B cell (primary cell): ENCODE measurements at regions not wholly inside any gene's neighbourhood (a gene's known extent, or its start where the extent isn't known, plus 50 kb on each side); places are given as distances from the start of the nearest gene placed in this dataset.

Experiments
- ATAC-seq: fragments of 200-7000 bp; cut with Tn5 transposase; one replicate; pipeline ENCODE4 v1.10.0; 2021; ENCODE audit warnings: low read depth, mild to moderate bottlenecking, moderate number of reproducible peaks, moderate library complexity
- CTCF ChIA-PET: fragments of 350-600 bp; sonication (Branson Sonifier 250); formaldehyde crosslinking; loops from one replicate; lab custom pipeline; 2021; ENCODE audit warnings: antibody characterized with exemption, inconsistent platforms; lab: Charles Lee
- POLR2A ChIA-PET: fragments of 350-600 bp; sonication (Branson Sonifier 250); formaldehyde crosslinking; loops from one replicate; lab custom pipeline; 2021; ENCODE audit warnings: antibody characterized with exemption; lab: Charles Lee
- DNase-seq: peaks from one replicate; pipeline ENCODE4 v3.0.0; 2013
- H2AFZ ChIP-seq: 2 replicates; pipeline ENCODE4 v1.6.1; 2012; ENCODE audit warnings: mild to moderate bottlenecking, low read depth, low read length; ENCODE audit not compliant: insufficient read depth, poor library complexity, severe bottlenecking
- H3K27ac ChIP-seq, 2 donors: 1 replicate in 1 of 2; 2 replicates in 1 of 2; pipeline ENCODE4 v1.5.1; 2012 to 2013; ENCODE audit warnings: low read length in 2 of 2, mild to moderate bottlenecking in 2 of 2, moderate library complexity in 1 of 2
- H3K27me3 ChIP-seq, 4 experiments: fragments of 200-600 bp in 1 of 4; sonication (generic) in 1 of 4; replicated peaks in 1 of 4; 1 replicate in 2 of 4; 2 replicates in 2 of 4; pipeline versions ENCODE4 v1.6.1 to v1.7.0; 2013 to 2016; ENCODE audit warnings: low read length in 3 of 4, mild to moderate bottlenecking in 2 of 4, mixed read lengths in 1 of 4, moderate library complexity in 1 of 4; ENCODE audit not compliant: insufficient read depth in 4 of 4, control insufficient read depth in 3 of 4; ENCODE audit errors: control extremely low read depth in 1 of 4
- H3K36me3 ChIP-seq, 2 experiments: replicated peaks in 1 of 2; 1 replicate in 1 of 2; 2 replicates in 1 of 2; pipeline versions ENCODE4 v1.6.1 to v1.7.1; 2013; ENCODE audit warnings: low read length in 1 of 2; ENCODE audit not compliant: insufficient read depth in 2 of 2, control insufficient read depth in 1 of 2; ENCODE audit errors: control extremely low read depth in 1 of 2, extremely low read depth in 1 of 2
- H3K4me1 ChIP-seq, 2 donors: fragments of 200-600 bp in 1 of 2; sonication (generic) in 1 of 2; 1 replicate in 1 of 2; 2 replicates in 1 of 2; pipeline versions ENCODE4 v1.5.1 to v1.6.1; 2013 to 2017; ENCODE audit warnings: low read length in 2 of 2; ENCODE audit not compliant: control insufficient read depth in 2 of 2, insufficient read depth in 2 of 2
- H3K4me2 ChIP-seq: replicated peaks from 2 replicates; pipeline ENCODE3; 2012; ENCODE audit warnings: mild to moderate bottlenecking, low read depth, low read length; ENCODE audit not compliant: poor library complexity, severe bottlenecking
- H3K4me3 ChIP-seq, 5 experiments: fragments of 200-600 bp in 1 of 5; sonication (generic) in 1 of 5; 1 replicate in 3 of 5; 2 replicates in 2 of 5; pipeline versions ENCODE4 v1.5.1 to v1.7.0; 2011 to 2016; ENCODE audit warnings: low read length in 4 of 5, mild to moderate bottlenecking in 4 of 5, low read depth in 2 of 5, control low read depth in 1 of 5, moderate library complexity in 1 of 5; ENCODE audit not compliant: insufficient read depth in 1 of 5; ENCODE audit errors: control extremely low read depth in 1 of 5, extremely low read depth in 1 of 5
- H3K79me2 ChIP-seq: fragments of 200-600 bp; sonication (generic); one replicate; pipeline ENCODE4 v1.6.0; 2016; ENCODE audit warnings: low read length; ENCODE audit not compliant: control insufficient read depth, insufficient read depth
- H3K9ac ChIP-seq: fragments of 200-600 bp; sonication (generic); 2 replicates; pipeline ENCODE4 v1.6.1; 2017; ENCODE audit warnings: mild to moderate bottlenecking, low read length, moderate library complexity
- H3K9me3 ChIP-seq, 3 donors: one replicate each; pipeline versions ENCODE4 v1.6.1 to v1.7.1; 2013; ENCODE audit warnings: low read length in 2 of 3; ENCODE audit not compliant: control insufficient read depth in 2 of 3, insufficient read depth in 1 of 3; ENCODE audit errors: control extremely low read depth in 1 of 3
- H4K20me1 ChIP-seq: 2 replicates; pipeline ENCODE4 v1.6.0; 2012; ENCODE audit warnings: mild to moderate bottlenecking, low read length; ENCODE audit not compliant: insufficient read depth, control insufficient read depth, poor library complexity, severe bottlenecking
- H3K27ac Mint-ChIP-seq: one replicate; pipeline ENCODE4 v1.8.0; 2021; ENCODE audit warnings: mixed read lengths
- H3K27me3 Mint-ChIP-seq: one replicate; pipeline ENCODE4 v1.8.0; 2021; ENCODE audit warnings: mixed read lengths
- H3K4me1 Mint-ChIP-seq: one replicate; pipeline ENCODE4 v1.8.0; 2021; ENCODE audit warnings: mixed read lengths
- H3K4me3 Mint-ChIP-seq: one replicate; pipeline ENCODE4 v1.8.0; 2021; ENCODE audit warnings: mixed read lengths
- H3K9me3 Mint-ChIP-seq: one replicate; pipeline ENCODE4 v1.8.0; 2022; ENCODE audit warnings: mixed read lengths; ENCODE audit not compliant: insufficient read depth
- EZH2 ChIP-seq: IDR thresholded peaks from 2 replicates; pipeline ENCODE4 v1.6.1; 2012; ENCODE audit warnings: borderline replicate concordance, low read depth, mild to moderate bottlenecking, moderate library complexity, low read length; ENCODE audit not compliant: insufficient read depth, poor library complexity, severe bottlenecking
- WGBS: methylation state at CpG from one replicate; pipeline ENCODE4 v1.1.5; 2013; ENCODE audit warnings: missing lambda C conversion rate; ENCODE audit not compliant: insufficient coverage; 5-methylcytosine and 5-hydroxymethylcytosine counted together
- intact Hi-C: fragments of 100-400 bp; cut with micrococcal nuclease; formaldehyde crosslinking; loops from one replicate; pipeline ENCODE4 v1.10.0; 2022
- TF ChIP-seq, protein P1 (sequence below): fragments of 200-600 bp; IDR thresholded peaks from one replicate; pipeline ENCODE4 v1.8.0; 2022; ENCODE audit warnings: antibody characterized with exemption, mild to moderate bottlenecking

DNA sequence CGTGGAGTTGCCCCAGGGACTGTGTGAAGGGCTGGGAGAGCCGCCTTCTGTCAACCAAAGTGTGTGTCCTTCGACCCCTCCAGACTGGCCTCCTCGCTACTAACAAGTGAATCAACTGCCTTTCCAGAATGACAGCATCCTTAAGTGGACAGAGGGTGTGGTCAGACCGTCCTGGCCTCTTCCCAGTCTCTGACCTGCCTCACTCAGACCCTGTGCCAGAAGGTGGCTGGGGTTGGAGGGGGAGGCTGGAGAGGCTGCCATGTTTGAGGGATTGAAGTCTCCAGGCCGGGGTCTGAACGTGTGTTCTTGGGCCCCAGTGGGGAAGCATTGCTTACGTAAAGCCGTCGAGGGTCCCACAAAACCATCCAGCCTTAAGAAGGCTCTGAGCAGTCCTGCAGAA lies 389.3 kb upstream of the IRX4 start:
- intact Hi-C loops = no loop called here
- DNase-seq (no peak), ATAC-seq (no peak)
- H3K79me2 ChIP-seq = no peaks in the 10 kb centered on the region
- 81% methylated on average over 9 of the region's 10 CpGs for WGBS
- ChIA-PET CTCF (no interaction called here), POLR2A (no interaction called here)
- no peaks in the 10 kb centered on the region for H3K27me3 ChIP-seq
- Mint-ChIP-seq H3K27me3 (no peaks in the 10 kb centered on the region), H3K9me3 (peaks cover 2% of the 10 kb centered on the region), H3K4me1 (no peaks in the 10 kb centered on the region), H3K27ac (no peak overlapping the region), H3K4me3 (no peak overlapping the region)
- H3K4me2 ChIP-seq = no peak overlapping the region
- no peaks in the 10 kb centered on the region for H3K36me3 ChIP-seq
- H3K27ac ChIP-seq = no peak overlapping the region
- H3K4me1 ChIP-seq = no peaks in the 10 kb centered on the region
- peaks cover 0 to 34% (median 0%) of the 10 kb centered on the region in 3 donors for H3K9me3 ChIP-seq
- H4K20me1 ChIP-seq = no peaks in the 10 kb centered on the region
- no peak overlapping the region for H3K9ac ChIP-seq
- no peak overlapping the region for H2AFZ ChIP-seq
- H3K4me3 ChIP-seq = no peak overlapping the region
- TF ChIP-seq EZH2 = no peak
- TF ChIP-seq, protein P1, sequence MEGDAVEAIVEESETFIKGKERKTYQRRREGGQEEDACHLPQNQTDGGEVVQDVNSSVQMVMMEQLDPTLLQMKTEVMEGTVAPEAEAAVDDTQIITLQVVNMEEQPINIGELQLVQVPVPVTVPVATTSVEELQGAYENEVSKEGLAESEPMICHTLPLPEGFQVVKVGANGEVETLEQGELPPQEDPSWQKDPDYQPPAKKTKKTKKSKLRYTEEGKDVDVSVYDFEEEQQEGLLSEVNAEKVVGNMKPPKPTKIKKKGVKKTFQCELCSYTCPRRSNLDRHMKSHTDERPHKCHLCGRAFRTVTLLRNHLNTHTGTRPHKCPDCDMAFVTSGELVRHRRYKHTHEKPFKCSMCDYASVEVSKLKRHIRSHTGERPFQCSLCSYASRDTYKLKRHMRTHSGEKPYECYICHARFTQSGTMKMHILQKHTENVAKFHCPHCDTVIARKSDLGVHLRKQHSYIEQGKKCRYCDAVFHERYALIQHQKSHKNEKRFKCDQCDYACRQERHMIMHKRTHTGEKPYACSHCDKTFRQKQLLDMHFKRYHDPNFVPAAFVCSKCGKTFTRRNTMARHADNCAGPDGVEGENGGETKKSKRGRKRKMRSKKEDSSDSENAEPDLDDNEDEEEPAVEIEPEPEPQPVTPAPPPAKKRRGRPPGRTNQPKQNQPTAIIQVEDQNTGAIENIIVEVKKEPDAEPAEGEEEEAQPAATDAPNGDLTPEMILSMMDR = no peak

- 67% methylated on average over 7 of the region's 8 CpGs for WGBS
- intact Hi-C loops = no loop called here
- Histone ChIP-seq H3K4me1 (no peaks in the 10 kb centered on the region), H3K27me3 (no peaks in the 10 kb centered on the region), H3K4me2 (no peak overlapping the region), H3K79me2 (no peaks in the 10 kb centered on the region), H3K27ac (no peak overlapping the region), H3K9me3 (peaks cover 0 to 26% (median 0%) of the 10 kb centered on the region in 3 donors), H2AFZ (no peak overlapping the region), H3K4me3 (no peak overlapping the region), H3K36me3 (no peaks in the 10 kb centered on the region), H4K20me1 (no peaks in the 10 kb centered on the region), H3K9ac (no peak overlapping the region)
- H3K4me3 Mint-ChIP-seq = no peak overlapping the region
- CTCF ChIA-PET = no interaction called here
- DNase-seq = no peak
- H3K27me3 Mint-ChIP-seq = no peaks in the 10 kb centered on the region
- POLR2A ChIA-PET = no interaction called here
- TF ChIP-seq EZH2 = no peak
- TF ChIP-seq, protein P1 = no peak
- H3K27ac Mint-ChIP-seq = no peak overlapping the region
- no peak for ATAC-seq
- no peaks in the 10 kb centered on the region for H3K4me1 Mint-ChIP-seq
- H3K9me3 Mint-ChIP-seq = peaks cover 2% of the 10 kb centered on the region
These were observed 388.6 kb upstream of the IRX4 start for GRCh38 chr5:2271316-2271715.
